ENCODE measurements at regions not wholly inside any gene's neighbourhood (a gene's known extent, or its start where the extent isn't known, plus 50 kb on each side); places are given as distances from the start of the nearest gene placed in this dataset.

DNA sequence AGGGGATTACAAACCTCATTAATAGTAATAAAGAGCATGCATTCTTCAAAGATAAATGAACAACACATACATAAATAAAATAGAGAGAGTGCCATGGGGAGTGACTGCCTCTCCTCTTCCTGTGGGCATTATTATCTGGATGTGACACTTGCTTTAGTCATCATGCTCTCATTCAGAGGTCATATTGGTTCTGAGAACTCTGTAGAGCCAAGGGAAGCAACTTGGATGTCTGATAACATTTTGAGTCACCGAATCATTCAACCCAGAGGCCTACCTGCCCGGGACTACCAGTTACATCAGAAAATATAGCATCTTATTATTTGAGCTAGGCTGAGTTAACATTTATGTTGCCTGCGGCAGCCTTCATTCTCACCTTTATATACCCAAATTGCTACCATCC, 489.5 kb downstream of the STIM2 start:
- TF ChIP-seq, protein P1, sequence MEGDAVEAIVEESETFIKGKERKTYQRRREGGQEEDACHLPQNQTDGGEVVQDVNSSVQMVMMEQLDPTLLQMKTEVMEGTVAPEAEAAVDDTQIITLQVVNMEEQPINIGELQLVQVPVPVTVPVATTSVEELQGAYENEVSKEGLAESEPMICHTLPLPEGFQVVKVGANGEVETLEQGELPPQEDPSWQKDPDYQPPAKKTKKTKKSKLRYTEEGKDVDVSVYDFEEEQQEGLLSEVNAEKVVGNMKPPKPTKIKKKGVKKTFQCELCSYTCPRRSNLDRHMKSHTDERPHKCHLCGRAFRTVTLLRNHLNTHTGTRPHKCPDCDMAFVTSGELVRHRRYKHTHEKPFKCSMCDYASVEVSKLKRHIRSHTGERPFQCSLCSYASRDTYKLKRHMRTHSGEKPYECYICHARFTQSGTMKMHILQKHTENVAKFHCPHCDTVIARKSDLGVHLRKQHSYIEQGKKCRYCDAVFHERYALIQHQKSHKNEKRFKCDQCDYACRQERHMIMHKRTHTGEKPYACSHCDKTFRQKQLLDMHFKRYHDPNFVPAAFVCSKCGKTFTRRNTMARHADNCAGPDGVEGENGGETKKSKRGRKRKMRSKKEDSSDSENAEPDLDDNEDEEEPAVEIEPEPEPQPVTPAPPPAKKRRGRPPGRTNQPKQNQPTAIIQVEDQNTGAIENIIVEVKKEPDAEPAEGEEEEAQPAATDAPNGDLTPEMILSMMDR (IDR thresholded peaks at IDR 0.05; ENCODE audit: low read depth, low read length), result no peak
- H3K4me3 ChIP-seq (replicated peaks in 1 of 2; ENCODE audit: low read depth in 2 of 2, low read length in 2 of 2), result no peak overlapping the region
- peak in 1 of 2 donors; percentile 8 for DNase-seq (ENCODE audit: low read depth in 2 of 2)

DNA sequence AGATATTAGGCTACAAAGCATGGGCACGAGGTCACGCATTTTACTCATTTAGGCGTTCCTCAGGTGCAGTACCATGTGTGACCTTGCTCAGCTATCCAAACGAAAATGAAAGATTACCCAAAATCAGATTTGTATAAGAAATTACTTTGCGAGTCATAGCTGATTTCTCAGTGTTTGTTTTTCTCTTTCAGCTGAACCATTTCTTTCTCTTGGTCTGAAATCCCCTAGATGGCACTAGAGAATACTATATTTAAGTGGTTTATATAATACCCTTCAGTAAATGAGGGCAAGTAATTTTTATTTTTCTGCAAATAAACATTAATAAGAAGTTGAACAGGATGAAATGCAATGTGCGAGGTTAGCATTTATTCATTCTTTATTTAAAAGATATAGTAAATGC, 496.6 kb downstream of the STIM2 start:
- DNase-seq (ENCODE audit: low read depth in 2 of 2), result peak in 1 of 2 donors; percentile 13
- TF ChIP-seq, protein P1 (IDR thresholded peaks at IDR 0.05; ENCODE audit: low read depth, low read length), result peak; percentile 7
- no peak overlapping the region for H3K4me3 ChIP-seq (replicated peaks in 1 of 2; ENCODE audit: low read depth in 2 of 2, low read length in 2 of 2)

- no peak overlapping the region for H3K4me3 ChIP-seq (replicated peaks in 1 of 2; ENCODE audit: low read depth in 2 of 2, low read length in 2 of 2)
- no peak for DNase-seq (ENCODE audit: low read depth in 2 of 2)
- TF ChIP-seq, protein P1 (IDR thresholded peaks at IDR 0.05; ENCODE audit: low read depth, low read length), result no peak
These were observed 497.6 kb downstream of the STIM2 start for GRCh38 chr4:27358269-27358668.

- DNase-seq (ENCODE audit: low read depth in 2 of 2), result no peak
- no peak overlapping the region for H3K4me3 ChIP-seq (replicated peaks in 1 of 2; ENCODE audit: low read depth in 2 of 2, low read length in 2 of 2)
- TF ChIP-seq, protein P1 (IDR thresholded peaks at IDR 0.05; ENCODE audit: low read depth, low read length), result no peak
These were observed 499.5 kb downstream of the STIM2 start for GRCh38 chr4:27360131-27360530.

DNA sequence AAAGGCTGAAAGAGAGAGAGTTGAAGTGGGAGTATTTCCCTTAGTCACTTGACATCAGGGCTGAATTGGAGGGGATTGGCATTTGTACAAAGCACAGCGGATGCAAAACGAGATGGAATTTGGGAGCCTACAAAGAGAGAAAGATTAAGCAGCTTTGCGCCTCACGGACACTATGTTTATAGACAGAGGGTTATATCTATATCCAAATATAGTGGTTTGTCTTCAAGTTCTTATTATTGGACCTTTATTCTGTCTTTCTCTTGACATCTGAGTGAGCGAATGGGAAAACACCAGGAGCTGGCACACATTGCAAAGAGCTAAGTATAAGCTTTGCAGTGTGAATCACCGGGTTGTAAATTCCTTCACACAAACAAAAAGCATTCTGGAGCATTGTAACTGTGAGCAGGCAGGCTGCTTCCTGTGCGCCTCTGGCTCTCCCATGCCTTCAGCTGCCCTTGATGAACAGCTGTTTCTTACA, 500.2 kb downstream of the STIM2 start:
- H3K4me3 ChIP-seq (replicated peaks in 1 of 2; ENCODE audit: low read depth in 2 of 2, low read length in 2 of 2), result no peak overlapping the region
- TF ChIP-seq, protein P1 (IDR thresholded peaks at IDR 0.05; ENCODE audit: low read depth, low read length), result no peak
- peak; percentile 17 to 51 for DNase-seq (ENCODE audit: low read depth in 2 of 2)

DNA sequence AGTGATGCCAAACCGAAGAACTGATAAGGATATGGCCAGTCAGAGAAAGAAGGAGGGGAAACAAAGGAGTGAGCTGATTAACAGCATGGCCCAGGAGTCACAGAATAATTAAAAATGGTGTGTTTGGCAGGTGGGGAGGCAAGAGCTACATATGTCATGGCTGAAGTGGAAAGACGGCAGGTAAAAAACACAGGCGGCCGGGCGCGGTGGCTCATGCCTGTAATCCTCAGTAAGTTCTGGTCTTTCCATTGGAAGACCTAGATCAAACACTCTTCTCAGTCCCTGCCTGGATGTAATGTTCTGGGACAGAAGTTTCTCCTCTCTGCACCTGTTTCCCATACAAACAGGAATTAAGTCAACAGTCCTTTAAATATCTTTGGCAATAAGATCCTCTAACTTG, 503.9 kb downstream of the STIM2 start:
- TF ChIP-seq, protein P1 (IDR thresholded peaks at IDR 0.05; ENCODE audit: low read depth, low read length), result no peak
- DNase-seq (ENCODE audit: low read depth in 2 of 2), result no peak
- H3K4me3 ChIP-seq (replicated peaks in 1 of 2; ENCODE audit: low read depth in 2 of 2, low read length in 2 of 2), result no peak overlapping the region

Data from cardiac fibroblast (primary cell).